Common myeloid progenitor, CD34-positive (primary cell): ENCODE measurements at regions not wholly inside any gene's neighbourhood (a gene's known extent, or its start where the extent isn't known, plus 50 kb on each side); places are given as distances from the start of the nearest gene placed in this dataset.

Experiments
- CTCF ChIA-PET: fragments of 350-600 bp; sonication (Branson Sonifier 250); formaldehyde crosslinking; loops from one replicate; lab custom pipeline; 2021; ENCODE audit warnings: antibody characterized with exemption; lab: Charles Lee
- POLR2A ChIA-PET: fragments of 350-600 bp; sonication (Branson Sonifier 250); formaldehyde crosslinking; loops from one replicate; lab custom pipeline; 2021; ENCODE audit warnings: antibody characterized with exemption; lab: Charles Lee
- DNase-seq, 3 donors: peaks; one replicate each; pipeline versions ENCODE4 v3.0.0 to v3.0.0-alpha.2; 2013
- H3K27ac ChIP-seq, 2 experiments: 1 replicate in 1 of 2; 2 replicates in 1 of 2; pipeline ENCODE4 v1.7.0; 2013; ENCODE audit warnings: inconsistent platforms in 2 of 2, low read length in 2 of 2, mild to moderate bottlenecking in 2 of 2, low read depth in 1 of 2, moderate library complexity in 1 of 2; ENCODE audit not compliant: severe bottlenecking in 2 of 2, insufficient read depth in 1 of 2, poor library complexity in 1 of 2
- H3K27me3 ChIP-seq, 5 experiments: replicated peaks in 2 of 5; 1 replicate in 3 of 5; 2 replicates in 2 of 5; pipeline versions ENCODE4 v1.6.1 to v1.7.0; 2013; ENCODE audit warnings: low read length in 4 of 5, mild to moderate bottlenecking in 2 of 5, moderate library complexity in 2 of 5, inconsistent platforms in 1 of 5; ENCODE audit not compliant: insufficient read depth in 5 of 5, control insufficient read depth in 4 of 5
- H3K36me3 ChIP-seq, 4 experiments: 1 replicate in 2 of 4; 2 replicates in 2 of 4; pipeline versions ENCODE4 v1.6.1 to v1.7.0; 2013; ENCODE audit warnings: low read length in 3 of 4, control low read depth in 1 of 4, mild to moderate bottlenecking in 1 of 4; ENCODE audit not compliant: control insufficient read depth in 4 of 4, insufficient read depth in 4 of 4
- H3K4me1 ChIP-seq, 4 experiments: 1 replicate in 3 of 4; 2 replicates in 1 of 4; pipeline versions ENCODE4 v1.6.1 to v1.7.1; 2013; ENCODE audit warnings: low read length in 3 of 4, mild to moderate bottlenecking in 3 of 4, control low read depth in 1 of 4, inconsistent platforms in 1 of 4, moderate library complexity in 1 of 4; ENCODE audit not compliant: control insufficient read depth in 4 of 4, insufficient read depth in 4 of 4; ENCODE audit errors: control extremely low read depth in 1 of 4
- H3K4me3 ChIP-seq, 7 experiments: 1 replicate in 4 of 7; 2 replicates in 3 of 7; pipeline versions ENCODE4 v1.5.1 to v1.7.0; 2013; ENCODE audit warnings: mild to moderate bottlenecking in 7 of 7, low read length in 6 of 7, moderate library complexity in 6 of 7, inconsistent platforms in 2 of 7, low read depth in 2 of 7, control low read depth in 1 of 7; ENCODE audit not compliant: insufficient read depth in 4 of 7, control insufficient read depth in 1 of 7; ENCODE audit errors: extremely low read depth in 1 of 7
- H3K9me3 ChIP-seq, 5 experiments: 1 replicate in 4 of 5; 2 replicates in 1 of 5; pipeline versions ENCODE4 v1.6.1 to v1.7.1; 2013; ENCODE audit warnings: low read length in 4 of 5, mild to moderate bottlenecking in 2 of 5, inconsistent platforms in 1 of 5, low read depth in 1 of 5, moderate library complexity in 1 of 5; ENCODE audit not compliant: control insufficient read depth in 4 of 5, insufficient read depth in 2 of 5; ENCODE audit errors: control extremely low read depth in 1 of 5
- WGBS: methylation state at CpG from one replicate; pipeline ENCODE4 v1.1.5; 2013; ENCODE audit not compliant: insufficient coverage; 5-methylcytosine and 5-hydroxymethylcytosine counted together

- WGBS, result 100% methylated on average over 1 of the region's 3 CpGs
- H3K4me1 ChIP-seq, result no peaks in the 10 kb centered on the region
- no peak overlapping the region for H3K4me3 ChIP-seq
- DNase-seq, result no peak
- peaks cover 0 to 2% (median 0%) of the 10 kb centered on the region in 5 experiments for H3K9me3 ChIP-seq
- H3K27me3 ChIP-seq, result no peaks in the 10 kb centered on the region
- no peaks in the 10 kb centered on the region for H3K36me3 ChIP-seq
- ChIA-PET CTCF (no interaction called here), POLR2A (no interaction called here)
- H3K27ac ChIP-seq, result no peak overlapping the region
These were observed 346.6 kb upstream of the GNPDA2 start for GRCh38 chr4:45072981-45073380.

GRCh38 chr4:45064741-45065140, 338.4 kb upstream of the GNPDA2 start:
- no peak for DNase-seq
- Histone ChIP-seq H3K36me3 (no peaks in the 10 kb centered on the region), H3K27me3 (no peaks in the 10 kb centered on the region), H3K27ac (no peak overlapping the region), H3K4me3 (no peak overlapping the region), H3K9me3 (peaks cover 0 to 2% (median 0%) of the 10 kb centered on the region in 5 experiments), H3K4me1 (no peaks in the 10 kb centered on the region)
- ChIA-PET CTCF (no interaction called here), POLR2A (no interaction called here)
- 89% methylated on average over 3 of the region's 7 CpGs for WGBS

- Histone ChIP-seq H3K27ac (no peak overlapping the region), H3K9me3 (peaks cover 0 to 2% (median 0%) of the 10 kb centered on the region in 5 experiments), H3K27me3 (no peaks in the 10 kb centered on the region), H3K4me1 (no peaks in the 10 kb centered on the region), H3K4me3 (no peak overlapping the region), H3K36me3 (no peaks in the 10 kb centered on the region)
- POLR2A ChIA-PET, result no interaction called here
- no CpG with 5 or more reads among the region's 1 CpG for WGBS
- CTCF ChIA-PET, result no interaction called here
- no peak for DNase-seq
These were observed 337.3 kb upstream of the GNPDA2 start for GRCh38 chr4:45063696-45064095.

GRCh38 chr4:45062935-45063545, 336.7 kb upstream of the GNPDA2 start:
- POLR2A ChIA-PET, result no interaction called here
- no peak for DNase-seq
- CTCF ChIA-PET, result no interaction called here
- H3K4me3 ChIP-seq, result no peak overlapping the region
- H3K36me3 ChIP-seq, result no peaks in the 10 kb centered on the region
- WGBS, result 80% methylated on average over 1 of the region's 1 CpG
- no peaks in the 10 kb centered on the region for H3K9me3 ChIP-seq
- H3K27me3 ChIP-seq, result no peaks in the 10 kb centered on the region
- H3K27ac ChIP-seq, result no peak overlapping the region
- H3K4me1 ChIP-seq, result no peaks in the 10 kb centered on the region

- 85% methylated on average over 2 of the region's 2 CpGs for WGBS
- H3K36me3 ChIP-seq, result no peaks in the 10 kb centered on the region
- ChIA-PET CTCF (no interaction called here), POLR2A (no interaction called here)
- no peaks in the 10 kb centered on the region for H3K27me3 ChIP-seq
- H3K4me3 ChIP-seq, result no peak overlapping the region
- H3K9me3 ChIP-seq, result peaks cover 0 to 9% (median 2%) of the 10 kb centered on the region in 5 experiments
- DNase-seq, result no peak
- H3K27ac ChIP-seq, result no peak overlapping the region
- H3K4me1 ChIP-seq, result no peaks in the 10 kb centered on the region
These were observed 317.6 kb upstream of the GNPDA2 start for GRCh38 chr4:45043911-45044310.

- H3K36me3 ChIP-seq, result no peaks in the 10 kb centered on the region
- no peak overlapping the region for H3K27ac ChIP-seq
- H3K4me1 ChIP-seq, result no peaks in the 10 kb centered on the region
- POLR2A ChIA-PET, result no interaction called here
- no peaks in the 10 kb centered on the region for H3K27me3 ChIP-seq
- no peak overlapping the region for H3K4me3 ChIP-seq
- CTCF ChIA-PET, result no interaction called here
- H3K9me3 ChIP-seq, result no peaks in the 10 kb centered on the region
- no peak for DNase-seq
- WGBS, result 100% methylated on average over 1 of the region's 2 CpGs
These were observed 310.3 kb upstream of the GNPDA2 start for GRCh38 chr4:45036677-45037076.

GRCh38 chr4:45033676-45034419, 307.5 kb upstream of the GNPDA2 start:
- H3K36me3 ChIP-seq, result no peaks in the 10 kb centered on the region
- POLR2A ChIA-PET, result no interaction called here
- DNase-seq, result no peak
- H3K9me3 ChIP-seq, result no peaks in the 10 kb centered on the region
- no peak overlapping the region for H3K27ac ChIP-seq
- CTCF ChIA-PET, result no interaction called here
- H3K27me3 ChIP-seq, result no peaks in the 10 kb centered on the region
- 67% methylated on average over 3 of the region's 5 CpGs for WGBS
- no peaks in the 10 kb centered on the region for H3K4me1 ChIP-seq
- H3K4me3 ChIP-seq, result no peak overlapping the region
